Lower lobe of right lung (tissue), 2 donors: ENCODE measurements at regions not wholly inside any gene's neighbourhood (a gene's known extent, or its start where the extent isn't known, plus 50 kb on each side); places are given as distances from the start of the nearest gene placed in this dataset.
"Not testable (repeated sequence)": the region's sequence is repeated elsewhere in the genome, so short reads cannot be mapped to it uniquely, and the experiment has no call there.

Experiments
- ATAC-seq, 2 donors: fragments of 200-7000 bp; cut with Tn5 transposase; one replicate each; pipeline ENCODE4 v1.9.1; 2020 to 2022; ENCODE audit warnings: mild to moderate bottlenecking in 2 of 2, moderate library complexity in 2 of 2
- DNase-seq: peaks from one replicate; pipeline ENCODE4 v3.0.0-alpha.2; 2020
- H3K27ac ChIP-seq: fragments of 200-600 bp; one replicate; pipeline ENCODE4 v1.8.0; 2022
- H3K27me3 ChIP-seq: fragments of 200-600 bp; one replicate; pipeline ENCODE4 v1.8.0; 2022; ENCODE audit warnings: low read depth
- H3K36me3 ChIP-seq: fragments of 200-600 bp; one replicate; pipeline ENCODE4 v1.8.0; 2022; ENCODE audit warnings: mild to moderate bottlenecking
- H3K4me1 ChIP-seq: fragments of 200-600 bp; one replicate; pipeline ENCODE4 v1.8.0; 2022
- H3K4me3 ChIP-seq: fragments of 200-600 bp; one replicate; pipeline ENCODE4 v1.8.0; 2022; ENCODE audit warnings: mild to moderate bottlenecking
- H3K9me3 ChIP-seq: fragments of 200-600 bp; one replicate; pipeline ENCODE4 v1.8.0; 2022
- CTCF ChIP-seq: fragments of 200-600 bp; IDR thresholded peaks from one replicate; pipeline ENCODE4 v1.8.0; 2022; ENCODE audit warnings: antibody characterized with exemption, mild to moderate bottlenecking
- intact Hi-C: fragments of 100-400 bp; cut with DNase I; formaldehyde crosslinking; loops from one replicate; pipeline ENCODE4 v1.11.0; 2022
- donor health status: DM: no; HTN: yes; CAD: no; lungs with severe emphysema.

- Histone ChIP-seq H3K27me3 (no peaks in the 10 kb centered on the region), H3K4me1 (no peaks in the 10 kb centered on the region), H3K36me3 (no peaks in the 10 kb centered on the region), H3K4me3 (no peak overlapping the region), H3K27ac (no peak overlapping the region), H3K9me3 (peaks cover 7% of the 10 kb centered on the region)
- ATAC-seq: no peak
- TF ChIP-seq CTCF: no peak
- intact Hi-C loops: no loop called here
- no peak for DNase-seq
Observed at GRCh38 chr2:22167256-22167655, 1043.5 kb downstream of the TDRD15 start.

GRCh38 chr2:22175003-22175402 is 1051.2 kb downstream of the TDRD15 start:
- no peak for TF ChIP-seq CTCF
- no peak overlapping the region for H3K4me3 ChIP-seq
- no peaks in the 10 kb centered on the region for H3K36me3 ChIP-seq
- DNase-seq (no peak), ATAC-seq (no peak)
- H3K4me1 ChIP-seq: no peaks in the 10 kb centered on the region
- no peaks in the 10 kb centered on the region for H3K27me3 ChIP-seq
- H3K9me3 ChIP-seq: no peaks in the 10 kb centered on the region
- intact Hi-C loops: no loop called here
- no peak overlapping the region for H3K27ac ChIP-seq

- TF ChIP-seq CTCF: no peak
- ATAC-seq (no peak), DNase-seq (no peak)
- Histone ChIP-seq H3K27me3 (no peaks in the 10 kb centered on the region), H3K27ac (no peak overlapping the region), H3K4me1 (no peaks in the 10 kb centered on the region), H3K4me3 (no peak overlapping the region), H3K36me3 (no peaks in the 10 kb centered on the region), H3K9me3 (no peaks in the 10 kb centered on the region)
- intact Hi-C loops: no loop called here
Observed at GRCh38 chr2:22185251-22185650, 1061.5 kb downstream of the TDRD15 start.

- ATAC-seq, DNase-seq, H3K36me3 ChIP-seq, H3K27ac ChIP-seq, intact Hi-C loops, H3K4me3 ChIP-seq, H3K4me1 ChIP-seq, H3K9me3 ChIP-seq, H3K27me3 ChIP-seq: not testable (repeated sequence)
Observed at GRCh38 chr2:22186261-22186828, 1062.6 kb downstream of the TDRD15 start.

- no peak overlapping the region for H3K27ac ChIP-seq
- TF ChIP-seq CTCF: no peak
- DNase-seq: no peak
- ATAC-seq: no peak
- H3K27me3 ChIP-seq: no peaks in the 10 kb centered on the region
- no peaks in the 10 kb centered on the region for H3K9me3 ChIP-seq
- no peak overlapping the region for H3K4me3 ChIP-seq
- intact Hi-C loops: no loop called here
- H3K36me3 ChIP-seq: no peaks in the 10 kb centered on the region
- H3K4me1 ChIP-seq: no peaks in the 10 kb centered on the region
Observed at GRCh38 chr2:22189893-22190480, 1066.2 kb downstream of the TDRD15 start.

- intact Hi-C loops: no loop called here
- no peaks in the 10 kb centered on the region for H3K27me3 ChIP-seq
- no peaks in the 10 kb centered on the region for H3K4me1 ChIP-seq
- H3K4me3 ChIP-seq: no peak overlapping the region
- no peak for ATAC-seq
- H3K9me3 ChIP-seq: no peaks in the 10 kb centered on the region
- H3K27ac ChIP-seq: no peak overlapping the region
- H3K36me3 ChIP-seq: no peaks in the 10 kb centered on the region
- no peak for TF ChIP-seq CTCF
- DNase-seq: no peak
Observed at GRCh38 chr2:22194218-22194617, 1070.5 kb downstream of the TDRD15 start.
